Peyer's patch (tissue), 4 donors: ENCODE measurements at regions not wholly inside any gene's neighbourhood (a gene's known extent, or its start where the extent isn't known, plus 50 kb on each side); places are given as distances from the start of the nearest gene placed in this dataset.

ENCODE experiments used
- DNase-seq, 3 donors: peaks; one replicate each; pipeline ENCODE4 v3.0.0-alpha.2; 2017 to 2019
- H3K27ac ChIP-seq, 4 donors: fragments of 200-600 bp; sonication (generic); one replicate each; pipeline ENCODE4 v1.5.1; 2016 to 2019
- H3K27me3 ChIP-seq, 2 donors: fragments of 200-600 bp; sonication (generic); one replicate each; pipeline ENCODE4 v1.5.1; 2019
- H3K36me3 ChIP-seq, 3 donors: fragments of 200-600 bp; sonication (generic); one replicate each; pipeline ENCODE4 v1.5.1; 2016 to 2019
- H3K4me1 ChIP-seq, 4 donors: fragments of 200-600 bp; sonication (generic); one replicate each; pipeline ENCODE4 v1.5.1; 2016 to 2019
- H3K4me3 ChIP-seq, 4 donors: fragments of 200-600 bp; sonication (generic); 1 replicate in 3 of 4; 2 replicates in 1 of 4; pipeline ENCODE4 v1.5.1; 2016 to 2019; ENCODE audit warnings: mild to moderate bottlenecking in 1 of 4
- H3K9me3 ChIP-seq, 4 donors: fragments of 200-600 bp; sonication (generic); one replicate each; pipeline ENCODE4 v1.5.1; 2016 to 2019; ENCODE audit warnings: mild to moderate bottlenecking in 1 of 4
- POLR2A ChIP-seq, 2 donors: fragments of 450-650 bp; IDR thresholded peaks; one replicate each; pipeline ENCODE4 v1.5.1; 2017; ENCODE audit warnings: antibody characterized with exemption in 2 of 2, mild to moderate bottlenecking in 2 of 2, moderate library complexity in 2 of 2
- TF ChIP-seq, protein P1 (sequence below), 6 experiments: fragments of 450-650 bp in 4 of 6; fragments of 200-600 bp in 2 of 6; sonication (generic) in 1 of 6; IDR thresholded peaks; one replicate each; pipeline ENCODE4 v1.5.1; 2017 to 2019; ENCODE audit warnings: antibody characterized with exemption in 6 of 6, mild to moderate bottlenecking in 3 of 6, moderate library complexity in 1 of 6

DNA sequence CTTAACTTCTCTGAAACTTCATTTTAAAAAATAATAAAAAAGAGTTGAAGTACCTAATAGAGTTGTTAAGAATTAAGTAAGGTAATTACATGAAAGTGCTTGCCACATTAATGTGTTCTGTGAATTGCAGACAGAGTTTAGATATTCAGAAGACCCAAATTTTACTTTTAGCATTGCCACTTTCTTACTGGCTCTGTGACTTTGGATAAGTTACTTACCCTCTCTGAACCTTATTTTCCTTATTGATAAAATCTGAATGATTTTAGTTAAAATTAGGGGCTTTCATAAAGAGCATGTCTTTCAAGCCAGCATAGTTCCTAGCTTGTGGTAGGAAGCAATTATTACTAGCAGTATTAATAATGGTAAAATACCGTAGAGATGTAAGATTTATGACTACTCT, 101.2 kb upstream of the CREB1 start:
- TF ChIP-seq, protein P1, sequence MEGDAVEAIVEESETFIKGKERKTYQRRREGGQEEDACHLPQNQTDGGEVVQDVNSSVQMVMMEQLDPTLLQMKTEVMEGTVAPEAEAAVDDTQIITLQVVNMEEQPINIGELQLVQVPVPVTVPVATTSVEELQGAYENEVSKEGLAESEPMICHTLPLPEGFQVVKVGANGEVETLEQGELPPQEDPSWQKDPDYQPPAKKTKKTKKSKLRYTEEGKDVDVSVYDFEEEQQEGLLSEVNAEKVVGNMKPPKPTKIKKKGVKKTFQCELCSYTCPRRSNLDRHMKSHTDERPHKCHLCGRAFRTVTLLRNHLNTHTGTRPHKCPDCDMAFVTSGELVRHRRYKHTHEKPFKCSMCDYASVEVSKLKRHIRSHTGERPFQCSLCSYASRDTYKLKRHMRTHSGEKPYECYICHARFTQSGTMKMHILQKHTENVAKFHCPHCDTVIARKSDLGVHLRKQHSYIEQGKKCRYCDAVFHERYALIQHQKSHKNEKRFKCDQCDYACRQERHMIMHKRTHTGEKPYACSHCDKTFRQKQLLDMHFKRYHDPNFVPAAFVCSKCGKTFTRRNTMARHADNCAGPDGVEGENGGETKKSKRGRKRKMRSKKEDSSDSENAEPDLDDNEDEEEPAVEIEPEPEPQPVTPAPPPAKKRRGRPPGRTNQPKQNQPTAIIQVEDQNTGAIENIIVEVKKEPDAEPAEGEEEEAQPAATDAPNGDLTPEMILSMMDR (IDR thresholded peaks at IDR 0.05), result no peak
- no peak for TF ChIP-seq POLR2A (IDR thresholded peaks at IDR 0.05)
- H3K4me3 ChIP-seq, result no peak overlapping the region
- DNase-seq, result no peak
- H3K36me3 ChIP-seq, result no peaks in the 10 kb centered on the region
- no peaks in the 10 kb centered on the region for H3K9me3 ChIP-seq
- H3K4me1 ChIP-seq, result no peaks in the 10 kb centered on the region
- H3K27ac ChIP-seq, result no peak overlapping the region
- H3K27me3 ChIP-seq, result no peaks in the 10 kb centered on the region

DNA sequence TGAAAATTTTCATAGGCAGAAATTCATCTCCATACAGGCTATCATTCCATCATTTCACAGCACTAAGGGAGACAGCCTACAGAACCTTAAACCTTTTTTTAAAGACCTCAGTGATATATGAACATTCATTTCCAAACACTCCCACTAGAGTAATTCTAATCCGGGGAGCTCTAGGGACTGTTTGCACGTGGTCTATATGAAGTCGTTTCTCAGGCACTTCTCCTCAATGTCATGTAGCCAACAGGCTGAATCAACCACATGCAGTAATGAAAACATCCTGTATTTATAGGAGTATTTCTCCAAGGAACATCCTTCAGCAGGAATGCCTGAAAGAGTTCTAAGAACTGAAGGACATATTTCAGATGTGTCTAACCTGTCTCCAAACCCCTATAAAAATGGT, 97.3 kb upstream of the CREB1 start:
- Histone ChIP-seq H3K9me3 (no peaks in the 10 kb centered on the region), H3K4me1 (no peaks in the 10 kb centered on the region), H3K27me3 (no peaks in the 10 kb centered on the region), H3K4me3 (no peak overlapping the region), H3K27ac (no peak overlapping the region), H3K36me3 (no peaks in the 10 kb centered on the region)
- no peak for DNase-seq
- TF ChIP-seq, protein P1 (IDR thresholded peaks at IDR 0.05), result no peak
- no peak for TF ChIP-seq POLR2A (IDR thresholded peaks at IDR 0.05)

DNA sequence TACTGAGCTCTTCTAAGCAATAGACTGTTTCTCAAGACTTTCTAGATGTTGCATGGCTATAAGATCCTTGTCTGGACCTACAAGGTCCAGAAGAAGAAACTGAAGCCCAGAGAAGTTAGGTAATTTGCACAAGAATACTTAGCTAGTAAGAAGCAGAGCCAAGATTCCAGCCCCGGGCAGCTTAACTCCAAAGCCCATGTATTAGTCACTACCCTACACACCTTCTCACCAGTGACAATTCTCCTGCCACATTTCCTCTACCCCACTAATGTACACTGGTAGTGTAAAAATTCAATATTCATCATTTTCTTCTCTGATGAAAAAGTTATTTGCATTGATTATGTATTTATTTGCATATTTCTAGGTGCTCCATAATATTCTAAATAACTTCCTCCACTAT, 95.5 kb upstream of the CREB1 start:
- DNase-seq, result no peak
- no peaks in the 10 kb centered on the region for H3K36me3 ChIP-seq
- no peaks in the 10 kb centered on the region for H3K4me1 ChIP-seq
- no peak for TF ChIP-seq POLR2A (IDR thresholded peaks at IDR 0.05)
- TF ChIP-seq, protein P1 (IDR thresholded peaks at IDR 0.05), result no peak
- H3K27me3 ChIP-seq, result no peaks in the 10 kb centered on the region
- H3K27ac ChIP-seq, result no peak overlapping the region
- no peaks in the 10 kb centered on the region for H3K9me3 ChIP-seq
- no peak overlapping the region for H3K4me3 ChIP-seq

DNA sequence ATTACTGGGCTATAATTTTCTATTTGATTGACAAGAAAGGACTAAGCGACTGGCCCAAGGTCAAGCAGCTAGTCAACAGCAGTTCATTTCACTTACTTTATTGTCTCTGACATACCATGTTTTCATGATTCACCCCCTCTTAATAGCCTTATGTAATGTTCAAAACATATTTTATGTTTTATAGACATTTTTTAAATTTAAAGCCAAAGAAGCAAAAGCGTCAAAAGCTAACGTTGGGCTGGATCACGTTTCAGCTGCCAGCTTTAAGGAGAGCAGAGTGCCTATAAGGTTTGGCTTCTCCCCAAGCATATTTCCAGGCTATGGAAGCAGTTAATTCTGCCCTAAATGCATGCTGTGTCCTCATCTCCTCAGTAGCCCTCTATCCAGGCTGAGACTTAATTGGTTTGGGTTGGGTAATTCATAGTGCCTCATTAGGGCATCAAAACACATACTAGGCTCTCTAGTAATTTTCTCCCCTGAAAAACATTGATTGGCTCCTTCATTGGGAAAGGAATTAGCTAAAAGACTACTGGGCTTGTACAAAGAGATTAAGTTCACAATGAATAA, 94.8 kb upstream of the CREB1 start:
- Histone ChIP-seq H3K27ac (no peak overlapping the region), H3K27me3 (no peaks in the 10 kb centered on the region), H3K4me1 (no peaks in the 10 kb centered on the region), H3K9me3 (no peaks in the 10 kb centered on the region), H3K4me3 (no peak overlapping the region), H3K36me3 (no peaks in the 10 kb centered on the region)
- DNase-seq, result no peak
- TF ChIP-seq, protein P1 (IDR thresholded peaks at IDR 0.05), result no peak
- no peak for TF ChIP-seq POLR2A (IDR thresholded peaks at IDR 0.05)

DNA sequence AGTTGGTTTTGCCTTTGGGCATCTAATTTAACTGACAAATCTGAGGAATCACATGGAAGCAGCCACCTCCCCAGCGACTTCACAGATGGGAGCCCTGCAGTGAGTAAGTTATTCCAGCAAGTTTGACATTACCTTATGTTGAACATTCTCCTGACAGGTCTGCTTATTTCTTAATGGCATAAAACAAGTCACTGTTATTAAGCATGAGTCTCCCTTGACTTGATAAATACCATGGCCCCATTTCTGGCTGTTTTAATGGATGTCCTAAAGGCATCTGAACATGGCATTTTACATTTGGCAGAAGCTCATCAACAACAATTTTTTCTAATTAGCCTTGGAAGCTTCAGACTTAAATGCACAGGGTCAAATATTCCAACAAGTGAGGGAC, 92.6 kb upstream of the CREB1 start:
- no peak for DNase-seq
- no peak overlapping the region for H3K27ac ChIP-seq
- no peaks in the 10 kb centered on the region for H3K9me3 ChIP-seq
- H3K27me3 ChIP-seq, result no peaks in the 10 kb centered on the region
- H3K4me3 ChIP-seq, result no peak overlapping the region
- H3K4me1 ChIP-seq, result no peaks in the 10 kb centered on the region
- TF ChIP-seq, protein P1 (IDR thresholded peaks at IDR 0.05), result no peak
- TF ChIP-seq POLR2A (IDR thresholded peaks at IDR 0.05), result no peak
- H3K36me3 ChIP-seq, result no peaks in the 10 kb centered on the region
